Neural crest cell (in vitro differentiated cells): ENCODE measurements at regions not wholly inside any gene's neighbourhood (a gene's known extent, or its start where the extent isn't known, plus 50 kb on each side); places are given as distances from the start of the nearest gene placed in this dataset.

ENCODE experiments used
- DNase-seq: peaks from one replicate; pipeline ENCODE4 v3.0.0; 2021; ENCODE audit warnings: low read depth, mixed read lengths, low spot score
- H3K27ac Mint-ChIP-seq: one replicate; pipeline ENCODE4 v1.8.0; 2021; ENCODE audit warnings: mild to moderate bottlenecking, mixed read lengths; ENCODE audit not compliant: unreplicated experiment
- H3K27me3 Mint-ChIP-seq: 2 replicates; pipeline ENCODE4 v1.8.0; 2021; ENCODE audit warnings: low read depth, mild to moderate bottlenecking, mixed read lengths
- H3K36me3 Mint-ChIP-seq: 2 replicates; pipeline ENCODE4 v1.8.0; 2021; ENCODE audit warnings: low read depth, mild to moderate bottlenecking, mixed read lengths
- H3K4me1 Mint-ChIP-seq: 2 replicates; pipeline ENCODE4 v1.8.0; 2021; ENCODE audit warnings: mixed read lengths
- H3K4me3 Mint-ChIP-seq: one replicate; pipeline ENCODE4 v1.8.0; 2021; ENCODE audit warnings: mild to moderate bottlenecking, mixed read lengths
- H3K9me3 Mint-ChIP-seq: 2 replicates; pipeline ENCODE4 v1.8.0; 2021; ENCODE audit warnings: mixed read lengths
- CTCF ChIP-seq: fragments of 200-600 bp; sonication (generic); conservative IDR thresholded peaks from 2 replicates; pipeline ENCODE4 v1.5.0; 2021; ENCODE audit warnings: antibody characterized with exemption, mild to moderate bottlenecking

- no peak overlapping the region for H3K4me3 Mint-ChIP-seq
- no peaks in the 10 kb centered on the region for H3K9me3 Mint-ChIP-seq
- peaks cover 2% of the 10 kb centered on the region for H3K4me1 Mint-ChIP-seq
- no peak for TF ChIP-seq CTCF
- no peaks in the 10 kb centered on the region for H3K27me3 Mint-ChIP-seq
- H3K36me3 Mint-ChIP-seq: no peaks in the 10 kb centered on the region
- no peak for DNase-seq
- H3K27ac Mint-ChIP-seq: no peak overlapping the region
Measured at GRCh38 chr5:167804512-167805220, 486.8 kb upstream of the WWC1 start.

DNA sequence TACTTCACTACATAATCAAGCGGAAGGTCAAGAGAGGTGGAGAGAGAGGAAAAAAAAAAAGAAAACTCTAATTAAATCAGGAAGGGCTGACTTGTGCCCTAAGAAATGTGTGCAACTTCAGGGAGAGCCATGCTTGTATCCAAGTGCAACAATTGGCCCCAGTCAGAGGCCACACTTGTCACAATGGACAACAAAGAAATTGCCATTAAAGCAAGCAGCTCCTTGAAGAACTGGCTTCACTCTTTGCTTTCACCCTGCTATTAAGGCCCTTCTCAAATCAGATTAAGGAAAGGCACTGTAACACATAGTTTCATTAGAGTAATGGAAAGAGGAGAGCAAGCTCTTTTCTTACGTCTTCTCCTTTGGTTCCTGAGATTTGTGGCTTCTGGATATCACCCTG, 480.9 kb upstream of the WWC1 start:
- no peak for DNase-seq
- Mint-ChIP-seq H3K36me3 (no peaks in the 10 kb centered on the region), H3K4me3 (no peak overlapping the region), H3K27me3 (no peaks in the 10 kb centered on the region), H3K4me1 (peaks cover 19% of the 10 kb centered on the region), H3K27ac (no peak overlapping the region), H3K9me3 (no peaks in the 10 kb centered on the region)
- no peak for TF ChIP-seq CTCF

GRCh38 chr5:167812871-167813270, 478.6 kb upstream of the WWC1 start:
- no peak for TF ChIP-seq CTCF
- Mint-ChIP-seq H3K4me1 (peaks cover 19% of the 10 kb centered on the region), H3K27ac (no peak overlapping the region), H3K4me3 (no peak overlapping the region), H3K36me3 (no peaks in the 10 kb centered on the region), H3K9me3 (no peaks in the 10 kb centered on the region), H3K27me3 (no peaks in the 10 kb centered on the region)
- no peak for DNase-seq

GRCh38 chr5:167813389-167813788, 478.1 kb upstream of the WWC1 start:
- Mint-ChIP-seq H3K27me3 (no peaks in the 10 kb centered on the region), H3K27ac (no peak overlapping the region), H3K4me1 (peaks cover 19% of the 10 kb centered on the region), H3K9me3 (no peaks in the 10 kb centered on the region), H3K4me3 (no peak overlapping the region), H3K36me3 (no peaks in the 10 kb centered on the region)
- DNase-seq: no peak
- no peak for TF ChIP-seq CTCF

GRCh38 chr5:167814040-167814439, 477.4 kb upstream of the WWC1 start:
- no peak overlapping the region for H3K27ac Mint-ChIP-seq
- H3K9me3 Mint-ChIP-seq: no peaks in the 10 kb centered on the region
- peaks cover 19% of the 10 kb centered on the region for H3K4me1 Mint-ChIP-seq

More at GRCh38 chr5:167814040-167814439, 477.4 kb upstream of the WWC1 start:
- Mint-ChIP-seq H3K4me3 (no peak overlapping the region), H3K36me3 (no peaks in the 10 kb centered on the region), H3K27me3 (no peaks in the 10 kb centered on the region)
- TF ChIP-seq CTCF: no peak
- DNase-seq: no peak
